ENCODE measurements at regions not wholly inside any gene's neighbourhood (a gene's known extent, or its start where the extent isn't known, plus 50 kb on each side); places are given as distances from the start of the nearest gene placed in this dataset.

DNA sequence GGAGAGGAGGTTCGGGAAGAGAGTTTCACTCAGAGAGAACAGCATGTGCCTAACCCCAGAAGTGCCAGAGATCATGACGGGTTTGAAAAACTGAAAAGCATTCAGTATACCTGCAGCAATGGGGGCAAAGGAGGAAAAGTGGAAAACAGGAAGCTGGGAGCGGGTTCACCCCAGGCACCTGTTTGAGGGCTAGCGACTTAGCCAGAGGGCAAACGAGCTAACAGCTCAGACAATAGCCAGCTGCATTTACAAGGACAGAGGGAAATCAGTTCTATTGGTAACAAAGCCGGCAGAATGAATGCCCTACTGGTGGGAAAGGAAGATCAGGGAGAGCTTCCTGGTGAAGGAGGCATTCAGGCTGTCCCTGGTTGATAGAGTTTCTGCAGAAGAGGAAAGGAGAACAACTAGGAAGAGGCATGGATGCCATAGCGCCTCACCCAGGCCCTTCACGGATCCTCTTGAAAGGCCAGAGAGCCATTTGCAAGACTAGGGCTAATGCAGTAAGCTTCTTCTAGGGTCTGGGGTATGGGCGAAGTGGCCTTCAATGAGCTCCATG, 141.7 kb upstream of the ADRA1B start:
- TF ChIP-seq RUNX1 (IDR thresholded peaks at IDR 0.05; ENCODE audit: low read depth), result no peak
- TF ChIP-seq L3MBTL2 (IDR thresholded peaks at IDR 0.05), result no peak
- no peak for TF ChIP-seq POLR2A (conservative IDR thresholded peaks at IDR 0.05)
